Peyer's patch (tissue), 4 donors: ENCODE measurements at regions not wholly inside any gene's neighbourhood (a gene's known extent, or its start where the extent isn't known, plus 50 kb on each side); places are given as distances from the start of the nearest gene placed in this dataset.

Experiments used
- POLR2A ChIP-seq, 2 donors: fragments of 450-650 bp; IDR thresholded peaks; one replicate each; pipeline ENCODE4 v1.5.1; 2017; ENCODE audit warnings: antibody characterized with exemption in 2 of 2, mild to moderate bottlenecking in 2 of 2, moderate library complexity in 2 of 2
- TF ChIP-seq, protein P1 (sequence below), 6 experiments: fragments of 450-650 bp in 4 of 6; fragments of 200-600 bp in 2 of 6; sonication (generic) in 1 of 6; IDR thresholded peaks; one replicate each; pipeline ENCODE4 v1.5.1; 2017 to 2019; ENCODE audit warnings: antibody characterized with exemption in 6 of 6, mild to moderate bottlenecking in 3 of 6, moderate library complexity in 1 of 6

DNA sequence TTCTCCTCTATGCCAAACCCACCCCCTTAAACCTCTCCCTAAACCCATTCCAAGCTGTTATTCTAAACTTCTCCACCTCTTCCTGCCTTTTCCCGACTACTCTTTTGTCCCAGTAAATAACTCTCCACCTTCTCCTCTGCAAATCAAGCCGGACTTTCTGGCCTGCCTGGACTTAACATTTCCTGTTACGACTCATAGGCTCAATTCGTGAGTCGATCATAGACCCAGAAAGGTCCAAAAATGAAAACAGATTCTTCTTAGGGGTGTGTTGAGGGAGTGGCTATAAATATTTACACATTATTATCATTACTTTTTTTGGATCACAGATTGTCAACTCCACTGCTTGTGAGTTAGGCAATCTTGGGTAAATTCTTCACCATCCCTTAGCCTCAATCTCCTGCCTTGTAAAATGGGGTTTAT is 59.0 kb upstream of the HABP2 start:
- TF ChIP-seq POLR2A (IDR thresholded peaks at IDR 0.05) = no peak
- TF ChIP-seq, protein P1, sequence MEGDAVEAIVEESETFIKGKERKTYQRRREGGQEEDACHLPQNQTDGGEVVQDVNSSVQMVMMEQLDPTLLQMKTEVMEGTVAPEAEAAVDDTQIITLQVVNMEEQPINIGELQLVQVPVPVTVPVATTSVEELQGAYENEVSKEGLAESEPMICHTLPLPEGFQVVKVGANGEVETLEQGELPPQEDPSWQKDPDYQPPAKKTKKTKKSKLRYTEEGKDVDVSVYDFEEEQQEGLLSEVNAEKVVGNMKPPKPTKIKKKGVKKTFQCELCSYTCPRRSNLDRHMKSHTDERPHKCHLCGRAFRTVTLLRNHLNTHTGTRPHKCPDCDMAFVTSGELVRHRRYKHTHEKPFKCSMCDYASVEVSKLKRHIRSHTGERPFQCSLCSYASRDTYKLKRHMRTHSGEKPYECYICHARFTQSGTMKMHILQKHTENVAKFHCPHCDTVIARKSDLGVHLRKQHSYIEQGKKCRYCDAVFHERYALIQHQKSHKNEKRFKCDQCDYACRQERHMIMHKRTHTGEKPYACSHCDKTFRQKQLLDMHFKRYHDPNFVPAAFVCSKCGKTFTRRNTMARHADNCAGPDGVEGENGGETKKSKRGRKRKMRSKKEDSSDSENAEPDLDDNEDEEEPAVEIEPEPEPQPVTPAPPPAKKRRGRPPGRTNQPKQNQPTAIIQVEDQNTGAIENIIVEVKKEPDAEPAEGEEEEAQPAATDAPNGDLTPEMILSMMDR (IDR thresholded peaks at IDR 0.05) = no peak
